ENCODE measurements at regions not wholly inside any gene's neighbourhood (a gene's known extent, or its start where the extent isn't known, plus 50 kb on each side); places are given as distances from the start of the nearest gene placed in this dataset.

DNA sequence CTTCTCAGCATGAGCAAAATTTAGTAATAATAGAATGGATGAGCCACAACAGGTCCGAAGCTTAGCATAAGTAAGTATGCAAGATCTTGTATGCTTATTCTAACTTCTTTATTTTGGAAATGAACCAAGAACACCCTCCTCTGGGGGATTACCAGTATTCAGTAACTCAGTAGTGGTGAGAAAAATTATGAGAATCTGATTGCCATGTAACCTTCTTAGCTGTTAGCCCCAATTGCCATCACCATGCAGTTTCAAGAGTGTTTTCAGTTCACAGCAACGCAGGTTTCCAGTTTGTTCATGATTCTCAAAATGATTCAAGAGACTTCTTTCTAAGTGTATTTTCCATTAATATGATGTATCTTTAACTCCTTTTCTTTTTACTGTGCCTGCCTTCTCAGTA is 1507.6 kb upstream of the SEL1L start:
- Histone ChIP-seq H3K27ac (ENCODE audit: low read depth, low read length) (no peak overlapping the region), H3K9me3 (ENCODE audit: control insufficient read depth in 2 of 3, low read length in 3 of 3) (peaks cover 0 to 3% (median 0%) of the 10 kb centered on the region in 3 experiments), H3K27me3 (ENCODE audit: control insufficient read depth in 2 of 2, insufficient read depth in 2 of 2, low read length in 2 of 2) (no peaks in the 10 kb centered on the region), H3K4me3 (ENCODE audit: low read length) (no peak overlapping the region), H3K36me3 (ENCODE audit: control insufficient read depth in 2 of 3, insufficient read depth in 3 of 3, low read length in 3 of 3) (no peaks in the 10 kb centered on the region), H3K4me1 (ENCODE audit: control insufficient read depth in 2 of 2, insufficient read depth in 2 of 2, low read length in 2 of 2) (no peaks in the 10 kb centered on the region)
- Mint-ChIP-seq H3K27me3 (no peaks in the 10 kb centered on the region), H3K27ac (no peak overlapping the region), H3K9me3 (peaks cover 0 to 18% (median 5%) of the 10 kb centered on the region in 11 donors), H3K4me3 (no peak overlapping the region), H3K36me3 (no peaks in the 10 kb centered on the region), H3K4me1 (no peaks in the 10 kb centered on the region)
- POLR2A ChIA-PET: no interaction called here
- CTCF ChIA-PET: no interaction called here
- no peak for ATAC-seq
- no peak for DNase-seq
- intact Hi-C loops (cut with micrococcal nuclease): no loop called here

DNA sequence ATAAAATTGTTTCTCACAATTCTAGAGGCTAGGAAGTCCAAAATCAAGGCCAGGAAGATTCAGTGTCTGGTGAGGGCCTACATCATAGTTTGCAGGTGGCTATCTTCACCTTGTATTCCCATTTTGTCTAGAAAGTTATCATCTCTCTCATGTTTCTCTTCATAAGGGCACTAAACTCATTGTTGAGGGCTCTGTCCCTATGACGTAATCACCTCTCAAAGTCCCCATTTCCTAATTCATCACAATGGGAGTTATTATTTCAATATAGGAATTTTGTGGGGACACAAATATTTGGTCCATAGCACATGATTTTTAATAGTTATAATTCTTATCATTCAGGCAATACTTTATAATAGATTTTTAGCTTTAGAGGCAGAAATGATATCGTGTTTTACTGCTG is 1509.2 kb upstream of the SEL1L start:
- intact Hi-C loops (cut with micrococcal nuclease): no loop called here
- H3K4me3 Mint-ChIP-seq: no peak overlapping the region
- no peak overlapping the region for H3K27ac Mint-ChIP-seq
- H3K36me3 Mint-ChIP-seq: no peaks in the 10 kb centered on the region
- no peaks in the 10 kb centered on the region for H3K4me1 ChIP-seq (ENCODE audit: control insufficient read depth in 2 of 2, insufficient read depth in 2 of 2, low read length in 2 of 2)
- H3K9me3 ChIP-seq (ENCODE audit: control insufficient read depth in 2 of 3, low read length in 3 of 3): peaks cover 0 to 3% (median 0%) of the 10 kb centered on the region in 3 experiments
- no peaks in the 10 kb centered on the region for H3K27me3 Mint-ChIP-seq
- ChIA-PET POLR2A (no interaction called here), CTCF (no interaction called here)
- H3K4me1 Mint-ChIP-seq: peaks cover 0 to 2% (median 0%) of the 10 kb centered on the region in 7 donors
- no peaks in the 10 kb centered on the region for H3K36me3 ChIP-seq (ENCODE audit: control insufficient read depth in 2 of 3, insufficient read depth in 3 of 3, low read length in 3 of 3)
- no peak overlapping the region for H3K27ac ChIP-seq (ENCODE audit: low read depth, low read length)
- no peaks in the 10 kb centered on the region for H3K27me3 ChIP-seq (ENCODE audit: control insufficient read depth in 2 of 2, insufficient read depth in 2 of 2, low read length in 2 of 2)
- H3K9me3 Mint-ChIP-seq: peaks cover 0 to 16% (median 4%) of the 10 kb centered on the region in 11 donors
- no peak for DNase-seq
- ATAC-seq: no peak
- no peak overlapping the region for H3K4me3 ChIP-seq (ENCODE audit: low read length)

- no peaks in the 10 kb centered on the region for H3K27me3 Mint-ChIP-seq
- H3K27ac Mint-ChIP-seq: no peak overlapping the region
- Histone ChIP-seq H3K27ac (ENCODE audit: low read depth, low read length) (no peak overlapping the region), H3K27me3 (ENCODE audit: control insufficient read depth in 2 of 2, insufficient read depth in 2 of 2, low read length in 2 of 2) (no peaks in the 10 kb centered on the region), H3K9me3 (ENCODE audit: control insufficient read depth in 2 of 3, low read length in 3 of 3) (peaks cover 0 to 3% (median 0%) of the 10 kb centered on the region in 3 experiments), H3K4me3 (ENCODE audit: low read length) (no peak overlapping the region), H3K36me3 (ENCODE audit: control insufficient read depth in 2 of 3, insufficient read depth in 3 of 3, low read length in 3 of 3) (no peaks in the 10 kb centered on the region), H3K4me1 (ENCODE audit: control insufficient read depth in 2 of 2, insufficient read depth in 2 of 2, low read length in 2 of 2) (no peaks in the 10 kb centered on the region)
- POLR2A ChIA-PET: no interaction called here
- H3K36me3 Mint-ChIP-seq: no peaks in the 10 kb centered on the region
- no peak for DNase-seq
- peaks cover 0 to 13% (median 4%) of the 10 kb centered on the region in 11 donors for H3K9me3 Mint-ChIP-seq
- CTCF ChIA-PET: no interaction called here
- intact Hi-C loops (cut with micrococcal nuclease): no loop called here
- no peak for ATAC-seq
- H3K4me1 Mint-ChIP-seq: peaks cover 0 to 2% (median 0%) of the 10 kb centered on the region in 7 donors
- H3K4me3 Mint-ChIP-seq: no peak overlapping the region
Measured at GRCh38 chr14:83044001-83044400, 1510.3 kb upstream of the SEL1L start.

DNA sequence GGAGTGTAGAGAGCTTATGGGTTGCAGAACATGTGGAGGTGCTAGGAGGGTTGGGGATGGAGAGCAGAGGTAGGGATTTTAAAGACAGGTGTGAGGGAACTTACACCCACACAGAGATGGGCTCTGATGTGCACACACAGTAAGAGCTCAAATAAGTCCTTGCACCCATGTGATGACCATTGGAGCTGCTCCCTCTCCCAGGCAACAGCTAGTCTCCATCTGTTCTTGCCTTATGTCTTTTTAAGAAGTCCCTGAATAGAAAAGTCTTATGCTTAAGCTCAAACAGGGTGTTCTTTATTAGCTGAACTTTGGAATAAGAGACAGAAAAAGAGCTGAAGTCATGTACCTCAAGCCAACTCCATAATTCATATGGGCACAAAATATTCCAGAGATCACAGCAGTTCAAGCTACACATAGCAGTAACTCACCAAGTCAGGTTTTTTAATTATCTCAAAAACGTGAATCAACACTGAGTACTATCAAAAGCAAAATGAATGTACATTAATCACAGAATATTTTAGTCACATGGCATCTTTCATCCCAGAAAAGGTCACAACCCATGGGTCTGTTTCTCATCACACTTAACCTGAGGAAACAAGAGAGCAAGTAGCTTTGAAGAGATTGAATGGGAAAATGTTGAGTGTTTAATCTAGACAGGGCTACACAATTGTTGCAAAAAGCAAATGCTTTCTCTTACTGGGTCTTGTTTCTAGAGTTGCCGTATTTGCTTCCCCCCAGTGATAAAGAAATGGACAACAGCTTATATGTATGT is 1513.6 kb upstream of the SEL1L start:
- Mint-ChIP-seq H3K4me1 (peaks cover 0 to 2% (median 0%) of the 10 kb centered on the region in 7 donors), H3K36me3 (peaks cover 0 to 5% (median 0%) of the 10 kb centered on the region in 5 donors), H3K9me3 (peaks cover 0 to 17% (median 9%) of the 10 kb centered on the region in 11 donors), H3K27me3 (no peaks in the 10 kb centered on the region), H3K4me3 (no peak overlapping the region), H3K27ac (no peak overlapping the region)
- ChIA-PET POLR2A (no interaction called here), CTCF (no interaction called here)
- no peaks in the 10 kb centered on the region for H3K27me3 ChIP-seq (ENCODE audit: control insufficient read depth in 2 of 2, insufficient read depth in 2 of 2, low read length in 2 of 2)
- H3K4me3 ChIP-seq (ENCODE audit: low read length): no peak overlapping the region
- no peaks in the 10 kb centered on the region for H3K36me3 ChIP-seq (ENCODE audit: control insufficient read depth in 2 of 3, insufficient read depth in 3 of 3, low read length in 3 of 3)
- ATAC-seq (no peak), DNase-seq (no peak)
- intact Hi-C loops (cut with micrococcal nuclease): no loop called here
- no peaks in the 10 kb centered on the region for H3K4me1 ChIP-seq (ENCODE audit: control insufficient read depth in 2 of 2, insufficient read depth in 2 of 2, low read length in 2 of 2)
- no peak overlapping the region for H3K27ac ChIP-seq (ENCODE audit: low read depth, low read length)
- H3K9me3 ChIP-seq (ENCODE audit: control insufficient read depth in 2 of 3, low read length in 3 of 3): peaks cover 0 to 8% (median 0%) of the 10 kb centered on the region in 3 experiments

GRCh38 chr14:83053022-83053710 is 1519.5 kb upstream of the SEL1L start:
- CTCF ChIA-PET: no interaction called here
- POLR2A ChIA-PET: no interaction called here
- peaks cover 0 to 8% (median 0%) of the 10 kb centered on the region in 3 experiments for H3K9me3 ChIP-seq (ENCODE audit: control insufficient read depth in 2 of 3, low read length in 3 of 3)
- DNase-seq (no peak), ATAC-seq (no peak)
- no peaks in the 10 kb centered on the region for H3K4me1 ChIP-seq (ENCODE audit: control insufficient read depth in 2 of 2, insufficient read depth in 2 of 2, low read length in 2 of 2)
- Mint-ChIP-seq H3K36me3 (peaks cover 0 to 5% (median 0%) of the 10 kb centered on the region in 5 donors), H3K27me3 (no peaks in the 10 kb centered on the region), H3K9me3 (peaks cover 0 to 36% (median 11%) of the 10 kb centered on the region in 11 donors), H3K4me3 (no peak overlapping the region), H3K4me1 (no peaks in the 10 kb centered on the region), H3K27ac (no peak overlapping the region)
- H3K36me3 ChIP-seq (ENCODE audit: control insufficient read depth in 2 of 3, insufficient read depth in 3 of 3, low read length in 3 of 3): no peaks in the 10 kb centered on the region
- H3K27ac ChIP-seq (ENCODE audit: low read depth, low read length): no peak overlapping the region
- intact Hi-C loops (cut with micrococcal nuclease): no loop called here
- no peaks in the 10 kb centered on the region for H3K27me3 ChIP-seq (ENCODE audit: control insufficient read depth in 2 of 2, insufficient read depth in 2 of 2, low read length in 2 of 2)
- H3K4me3 ChIP-seq (ENCODE audit: low read length): no peak overlapping the region

DNA sequence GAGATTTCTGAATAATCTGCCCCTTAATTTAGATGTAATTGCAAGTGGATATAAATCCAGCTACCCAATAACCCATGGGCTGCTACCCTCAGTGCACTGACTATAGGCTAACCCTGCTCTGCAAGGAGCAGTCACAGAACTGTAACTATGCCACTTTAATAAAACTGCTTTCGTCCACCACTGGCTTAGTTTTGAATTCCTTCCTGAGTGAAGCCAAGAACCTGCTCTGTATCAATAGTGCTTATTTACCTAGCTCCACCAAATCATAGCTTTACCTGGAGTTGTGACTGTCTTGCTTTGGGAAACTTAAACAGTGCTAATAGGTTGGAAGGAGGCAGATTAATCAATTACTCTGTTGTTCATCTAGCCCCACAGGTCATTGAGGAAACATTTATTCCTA is 1524.4 kb upstream of the SEL1L start:
- DNase-seq (no peak), ATAC-seq (no peak)
- Histone ChIP-seq H3K27ac (ENCODE audit: low read depth, low read length) (no peak overlapping the region), H3K36me3 (ENCODE audit: control insufficient read depth in 2 of 3, insufficient read depth in 3 of 3, low read length in 3 of 3) (no peaks in the 10 kb centered on the region), H3K4me3 (ENCODE audit: low read length) (no peak overlapping the region), H3K4me1 (ENCODE audit: control insufficient read depth in 2 of 2, insufficient read depth in 2 of 2, low read length in 2 of 2) (no peaks in the 10 kb centered on the region), H3K9me3 (ENCODE audit: control insufficient read depth in 2 of 3, low read length in 3 of 3) (no peaks in the 10 kb centered on the region), H3K27me3 (ENCODE audit: control insufficient read depth in 2 of 2, insufficient read depth in 2 of 2, low read length in 2 of 2) (no peaks in the 10 kb centered on the region)
- H3K27me3 Mint-ChIP-seq: no peaks in the 10 kb centered on the region
- CTCF ChIA-PET: no interaction called here
- no peak overlapping the region for H3K4me3 Mint-ChIP-seq
- POLR2A ChIA-PET: no interaction called here
- H3K9me3 Mint-ChIP-seq: peaks cover 0 to 26% (median 11%) of the 10 kb centered on the region in 11 donors
- intact Hi-C loops (cut with micrococcal nuclease): no loop called here
- no peaks in the 10 kb centered on the region for H3K36me3 Mint-ChIP-seq
- H3K27ac Mint-ChIP-seq: no peak overlapping the region
- no peaks in the 10 kb centered on the region for H3K4me1 Mint-ChIP-seq

All from naive thymus-derived CD4-positive, alpha-beta T cell (primary cell).